GM06990 (cell line): ENCODE measurements at regions not wholly inside any gene's neighbourhood (a gene's known extent, or its start where the extent isn't known, plus 50 kb on each side); places are given as distances from the start of the nearest gene placed in this dataset.

Source experiments
- DNase-seq: peaks from one replicate; pipeline ENCODE4 v3.0.0-alpha.2; 2011; ENCODE audit not compliant: insufficient read length; ENCODE audit errors: extremely low read depth
- H3K27me3 ChIP-seq: replicated peaks from 2 replicates; pipeline ENCODE4 v1.6.0; 2011; ENCODE audit warnings: low read length; ENCODE audit not compliant: control insufficient read depth, insufficient read depth
- H3K36me3 ChIP-seq: 2 replicates; pipeline ENCODE4 v1.5.1; 2011; ENCODE audit warnings: low read length; ENCODE audit not compliant: control insufficient read depth, insufficient read depth
- H3K4me3 ChIP-seq: replicated peaks from 2 replicates; pipeline ENCODE4 v1.5.1; 2011; ENCODE audit warnings: low read depth, mild to moderate bottlenecking, control low read depth, low read length
- TF ChIP-seq, protein P1 (sequence below): IDR thresholded peaks from 2 replicates; pipeline ENCODE4 v1.5.1; 2011; ENCODE audit warnings: low read length, control low read depth, mild to moderate bottlenecking, inconsistent platforms; ENCODE audit not compliant: insufficient read depth, poor library complexity, severe bottlenecking

DNA sequence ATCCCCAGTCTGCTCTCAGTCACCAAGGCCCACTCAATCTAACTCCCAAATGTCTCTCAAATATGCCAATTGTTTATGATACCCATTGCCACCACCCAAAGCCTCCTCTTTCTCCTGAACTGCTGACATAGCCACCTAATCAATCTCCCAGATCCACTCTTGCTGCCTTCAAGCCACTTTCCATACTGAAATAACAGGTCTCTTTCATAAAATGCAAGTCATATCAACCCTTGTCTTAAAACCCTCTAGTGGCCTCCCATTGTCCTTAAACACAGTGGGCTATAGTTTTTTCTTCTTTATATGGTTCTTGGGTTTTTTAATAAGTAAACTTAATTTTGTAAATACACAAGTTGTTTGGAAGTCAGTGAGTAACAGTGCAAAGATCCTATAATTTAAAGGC is 155.2 kb upstream of the ZC3H12C start:
- no peak overlapping the region for H3K4me3 ChIP-seq
- no peak for DNase-seq
- H3K36me3 ChIP-seq, result no peaks in the 10 kb centered on the region
- no peaks in the 10 kb centered on the region for H3K27me3 ChIP-seq
- TF ChIP-seq, protein P1, sequence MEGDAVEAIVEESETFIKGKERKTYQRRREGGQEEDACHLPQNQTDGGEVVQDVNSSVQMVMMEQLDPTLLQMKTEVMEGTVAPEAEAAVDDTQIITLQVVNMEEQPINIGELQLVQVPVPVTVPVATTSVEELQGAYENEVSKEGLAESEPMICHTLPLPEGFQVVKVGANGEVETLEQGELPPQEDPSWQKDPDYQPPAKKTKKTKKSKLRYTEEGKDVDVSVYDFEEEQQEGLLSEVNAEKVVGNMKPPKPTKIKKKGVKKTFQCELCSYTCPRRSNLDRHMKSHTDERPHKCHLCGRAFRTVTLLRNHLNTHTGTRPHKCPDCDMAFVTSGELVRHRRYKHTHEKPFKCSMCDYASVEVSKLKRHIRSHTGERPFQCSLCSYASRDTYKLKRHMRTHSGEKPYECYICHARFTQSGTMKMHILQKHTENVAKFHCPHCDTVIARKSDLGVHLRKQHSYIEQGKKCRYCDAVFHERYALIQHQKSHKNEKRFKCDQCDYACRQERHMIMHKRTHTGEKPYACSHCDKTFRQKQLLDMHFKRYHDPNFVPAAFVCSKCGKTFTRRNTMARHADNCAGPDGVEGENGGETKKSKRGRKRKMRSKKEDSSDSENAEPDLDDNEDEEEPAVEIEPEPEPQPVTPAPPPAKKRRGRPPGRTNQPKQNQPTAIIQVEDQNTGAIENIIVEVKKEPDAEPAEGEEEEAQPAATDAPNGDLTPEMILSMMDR, result no peak

DNA sequence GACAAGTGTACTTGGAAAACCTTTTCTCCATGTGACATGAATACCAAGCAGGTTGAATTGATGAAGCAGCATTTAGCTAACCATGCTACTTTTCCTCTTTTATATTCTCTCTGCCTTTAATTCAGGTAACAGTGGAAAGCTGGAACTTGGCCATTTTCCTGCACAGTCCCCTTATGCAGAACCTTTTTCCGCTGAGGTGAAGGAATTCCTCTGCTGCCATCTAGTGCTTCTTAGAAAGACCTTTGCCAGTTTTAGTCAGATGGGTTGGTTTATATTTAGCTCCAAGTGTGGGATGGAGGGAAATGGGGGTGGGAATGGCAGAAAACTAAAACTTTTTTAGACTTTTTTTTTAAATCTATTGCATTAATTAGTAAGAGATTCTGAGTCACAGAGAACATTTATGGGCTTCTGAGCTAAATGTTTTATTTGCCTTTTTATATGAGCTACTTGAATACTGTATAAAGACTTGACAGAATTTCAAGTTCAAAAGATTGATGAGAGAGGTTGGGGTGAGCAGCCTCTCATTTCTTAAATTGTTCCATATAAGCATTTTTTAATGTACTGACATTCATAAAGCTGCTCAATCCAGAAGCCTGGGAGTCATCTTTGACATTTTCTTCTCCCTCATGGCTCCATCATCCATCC is 153.9 kb upstream of the ZC3H12C start:
- TF ChIP-seq, protein P1, result peak; percentile 62
- Histone ChIP-seq H3K36me3 (no peaks in the 10 kb centered on the region), H3K4me3 (no peak overlapping the region), H3K27me3 (no peaks in the 10 kb centered on the region)
- no peak for DNase-seq

DNA sequence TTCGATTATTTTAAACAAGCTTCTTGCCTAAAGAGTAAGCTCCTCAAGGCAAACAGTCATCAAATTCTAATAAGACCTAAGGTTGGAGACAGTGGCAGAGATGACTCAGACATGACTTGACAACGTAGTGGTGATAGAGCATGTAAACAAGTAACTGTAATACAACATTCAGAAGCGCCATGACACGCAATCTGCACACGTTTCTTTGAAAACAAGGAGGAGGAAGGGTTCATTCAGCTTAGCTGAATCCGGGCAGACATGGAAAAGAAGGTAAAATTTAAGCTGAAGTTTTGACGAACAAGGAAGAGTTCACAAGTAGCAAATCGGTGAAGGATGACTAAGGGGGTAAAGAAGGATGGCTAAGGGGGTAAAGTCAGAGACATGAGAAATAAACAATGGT is 152.4 kb upstream of the ZC3H12C start:
- DNase-seq, result no peak
- TF ChIP-seq, protein P1, result no peak
- Histone ChIP-seq H3K27me3 (no peaks in the 10 kb centered on the region), H3K36me3 (no peaks in the 10 kb centered on the region), H3K4me3 (no peak overlapping the region)

DNA sequence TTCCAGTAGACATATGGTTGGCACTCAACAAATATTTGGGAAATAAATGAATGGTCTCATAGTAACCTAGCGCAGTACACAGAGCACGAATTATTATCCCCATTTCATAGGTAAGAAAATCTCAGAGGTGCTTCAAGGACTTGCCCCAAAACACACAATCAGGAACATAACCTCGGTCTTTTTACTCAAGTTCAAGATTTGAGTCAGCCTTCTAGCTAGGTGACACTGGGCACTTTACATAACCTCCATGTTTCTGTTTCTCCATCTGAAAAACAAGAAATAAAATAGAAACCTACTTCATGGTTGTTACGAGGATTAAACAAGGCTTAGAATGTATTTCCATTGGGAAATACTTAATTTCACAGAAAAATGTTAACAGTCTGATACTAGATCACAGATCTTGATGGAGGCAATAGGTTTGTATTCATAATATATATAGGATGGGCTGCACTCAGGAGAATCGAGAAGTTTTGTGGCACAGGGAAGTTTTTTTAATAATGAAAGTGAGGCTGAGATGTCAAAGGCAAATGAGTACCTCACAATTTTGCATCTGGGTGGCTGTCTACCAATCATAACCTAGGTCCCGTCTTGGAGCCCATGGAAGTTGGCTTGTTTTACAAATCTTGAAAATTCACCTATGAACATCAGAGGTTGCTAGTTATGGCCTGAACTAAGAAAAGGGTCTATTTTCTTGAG is 147.4 kb upstream of the ZC3H12C start:
- H3K27me3 ChIP-seq, result no peaks in the 10 kb centered on the region
- TF ChIP-seq, protein P1, result no peak
- peak overlapping the region; percentile 8 for H3K4me3 ChIP-seq
- no peak for DNase-seq
- H3K36me3 ChIP-seq, result no peaks in the 10 kb centered on the region

DNA sequence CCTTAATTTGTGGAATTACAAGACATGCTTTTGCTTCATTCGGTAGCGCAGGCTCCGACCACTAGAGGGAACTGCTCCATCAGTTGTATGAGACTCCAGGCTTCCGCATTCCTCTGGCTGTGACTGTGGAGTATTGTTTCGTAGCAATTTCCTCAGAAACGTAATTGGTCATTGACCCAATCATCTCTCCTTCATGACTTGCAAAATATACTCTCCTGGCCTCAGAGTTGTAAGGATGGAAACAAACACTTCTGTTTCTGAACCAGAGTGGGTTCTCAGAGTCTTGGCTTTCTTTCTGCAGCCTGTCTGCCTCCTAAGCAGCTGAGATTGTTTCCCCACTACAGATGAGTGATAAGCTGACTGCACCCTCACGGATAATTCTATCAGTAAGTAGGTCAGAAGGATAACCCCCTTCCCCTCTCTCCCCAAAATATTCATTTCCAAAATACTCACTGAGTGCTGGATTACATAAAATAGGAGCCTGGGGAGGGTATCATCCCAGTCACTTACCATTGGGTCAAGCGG is 146.8 kb upstream of the ZC3H12C start:
- no peaks in the 10 kb centered on the region for H3K36me3 ChIP-seq
- H3K4me3 ChIP-seq, result peak overlapping the region; percentile 8
- TF ChIP-seq, protein P1, result peak; percentile 92
- H3K27me3 ChIP-seq, result no peaks in the 10 kb centered on the region
- DNase-seq, result peak; percentile 69
